ENCODE measurements at regions not wholly inside any gene's neighbourhood (a gene's known extent, or its start where the extent isn't known, plus 50 kb on each side); places are given as distances from the start of the nearest gene placed in this dataset.

DNA sequence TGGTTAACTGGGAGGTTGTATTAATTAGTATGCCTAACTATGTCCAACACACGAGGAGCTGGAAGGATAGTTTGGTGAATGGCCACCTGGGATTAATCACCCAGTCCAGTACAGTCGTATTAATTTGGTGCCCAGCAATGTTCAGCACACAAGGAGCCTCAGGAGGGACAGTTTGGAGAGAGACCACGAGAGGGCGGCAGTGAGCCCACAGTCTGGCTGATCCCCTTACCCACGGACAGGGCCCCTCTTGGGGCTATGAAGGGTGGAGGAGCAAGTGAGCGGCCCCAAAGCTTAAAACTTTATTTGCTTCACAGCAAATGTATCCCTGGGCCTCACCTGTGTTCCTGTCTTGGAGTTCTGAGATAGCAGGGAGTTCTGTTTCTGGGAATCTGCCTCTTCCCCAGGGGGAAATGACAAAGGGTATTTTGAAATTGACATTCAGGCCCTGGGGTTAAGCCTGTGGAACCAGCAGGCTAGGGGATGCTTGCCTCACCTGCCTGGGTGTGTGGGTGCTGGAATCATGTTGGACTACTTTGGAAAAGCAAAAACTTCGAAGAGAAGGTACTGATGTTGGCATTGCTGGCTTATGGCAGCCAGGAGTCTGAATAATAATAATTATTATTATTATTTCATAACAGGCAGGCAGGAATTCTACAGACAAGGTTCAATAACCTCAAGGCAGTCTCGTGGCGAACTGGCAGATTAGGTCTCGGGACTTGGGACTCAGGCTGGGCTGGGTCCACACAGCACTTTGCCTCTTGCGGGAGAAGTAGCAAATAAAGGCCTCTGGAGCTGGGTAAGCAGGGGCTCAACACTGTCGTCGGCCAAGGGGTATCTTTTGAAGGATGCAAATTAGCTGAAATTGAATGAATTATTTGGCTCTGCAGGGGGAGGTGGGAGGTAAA is 227.6 kb upstream of the ASIC2 start:
- TF ChIP-seq GATA2 (IDR thresholded peaks at IDR 0.05; ENCODE audit: low read depth, low read length): no peak
- no peak for TF ChIP-seq GATA3 (IDR thresholded peaks at IDR 0.05; ENCODE audit: low read depth, low read length)
